Activated CD4-positive, alpha-beta T cell treated with anti-CD3 and anti-CD28 coated beads for 36 hours (primary cell): ENCODE measurements at regions not wholly inside any gene's neighbourhood (a gene's known extent, or its start where the extent isn't known, plus 50 kb on each side); places are given as distances from the start of the nearest gene placed in this dataset.
"Not testable (repeated sequence)": the region's sequence is repeated elsewhere in the genome, so short reads cannot be mapped to it uniquely, and the experiment has no call there.

ENCODE experiments used
- ATAC-seq: fragments of 200-7000 bp; cut with Tn5 transposase; one replicate; pipeline ENCODE4 v1.10.0; 2021; ENCODE audit warnings: mild to moderate bottlenecking, moderate library complexity
- CTCF ChIA-PET: fragments of 350-600 bp; sonication (Branson Sonifier 250); formaldehyde crosslinking; loops from one replicate; lab custom pipeline; 2021; ENCODE audit warnings: antibody characterized with exemption; lab: Charles Lee
- POLR2A ChIA-PET: fragments of 350-600 bp; sonication (Branson Sonifier 250); formaldehyde crosslinking; loops from one replicate; lab custom pipeline; 2021; ENCODE audit warnings: antibody characterized with exemption, inconsistent platforms; lab: Charles Lee
- DNase-seq: peaks from one replicate; pipeline ENCODE4 v3.0.0-alpha.2; 2020
- H3K27ac Mint-ChIP-seq: one replicate; pipeline ENCODE4 v1.8.0; 2021; ENCODE audit warnings: mixed read lengths
- H3K27me3 Mint-ChIP-seq: one replicate; pipeline ENCODE4 v1.8.0; 2021; ENCODE audit warnings: mixed read lengths
- H3K36me3 Mint-ChIP-seq: one replicate; pipeline ENCODE4 v1.8.0; 2021; ENCODE audit warnings: low read depth, mixed read lengths
- H3K4me1 Mint-ChIP-seq: one replicate; pipeline ENCODE4 v1.8.0; 2021; ENCODE audit warnings: mixed read lengths
- H3K4me3 Mint-ChIP-seq: one replicate; pipeline ENCODE4 v1.8.0; 2021; ENCODE audit warnings: mild to moderate bottlenecking, moderate library complexity, mixed read lengths
- H3K9me3 Mint-ChIP-seq: one replicate; pipeline ENCODE4 v1.8.0; 2021; ENCODE audit warnings: low read depth, mixed read lengths
- intact Hi-C, 2 experiments: fragments of 100-400 bp; cut with DNase I in 1 of 2; cut with micrococcal nuclease in 1 of 2; formaldehyde crosslinking; loops; one replicate each; pipeline versions ENCODE4 v1.14.2 to v1.15.1; 2022 to 2024; cut with DNase I, micrococcal nuclease

DNA sequence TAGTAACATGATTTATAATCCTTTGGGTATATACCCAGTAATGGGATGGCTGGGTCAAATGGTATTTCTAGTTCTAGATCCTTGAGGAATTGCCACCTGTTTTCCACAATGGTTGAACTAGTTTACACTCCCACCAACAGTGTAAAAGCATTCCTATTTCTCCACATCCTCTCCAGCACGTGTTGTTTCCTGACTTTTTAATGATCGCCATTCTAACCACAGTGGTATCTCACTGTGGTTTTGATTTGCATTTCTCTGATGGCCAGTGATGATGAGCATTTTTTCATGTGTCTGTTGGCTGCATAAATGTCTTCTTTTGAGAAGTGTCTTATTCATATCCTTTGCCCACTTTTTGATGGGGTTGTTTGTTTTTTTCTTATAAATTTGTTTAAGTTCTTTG, 152.6 kb upstream of the PFN2 start:
- POLR2A ChIA-PET, H3K36me3 Mint-ChIP-seq, H3K4me1 Mint-ChIP-seq, intact Hi-C loops, ATAC-seq, DNase-seq, CTCF ChIA-PET, H3K4me3 Mint-ChIP-seq, H3K27ac Mint-ChIP-seq, H3K9me3 Mint-ChIP-seq: not testable (repeated sequence)
- peaks cover 25% of the 10 kb centered on the region for H3K27me3 Mint-ChIP-seq

DNA sequence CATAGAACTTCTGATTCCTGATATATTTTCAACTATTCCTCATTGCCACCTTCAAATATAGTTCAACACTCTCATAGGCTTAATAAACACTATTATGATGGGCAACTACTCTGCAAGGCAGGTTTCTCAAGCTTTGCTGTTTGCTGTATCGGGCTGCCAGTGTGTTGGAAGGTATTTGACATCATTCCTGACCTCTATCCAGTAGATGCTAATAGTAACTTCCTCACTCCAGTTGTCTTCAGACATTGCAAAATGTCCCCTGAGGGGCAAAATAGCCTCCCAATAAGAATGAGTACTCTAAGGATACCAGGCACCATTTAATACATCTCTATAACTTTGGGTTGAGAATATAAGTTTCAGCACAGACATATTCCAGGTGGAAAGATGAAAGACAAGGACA, 147.5 kb upstream of the PFN2 start:
- DNase-seq (no peak), ATAC-seq (no peak)
- Mint-ChIP-seq H3K36me3 (no peaks in the 10 kb centered on the region), H3K4me1 (peaks cover 9% of the 10 kb centered on the region), H3K9me3 (no peaks in the 10 kb centered on the region), H3K27ac (no peak overlapping the region), H3K4me3 (no peak overlapping the region), H3K27me3 (peaks cover 36% of the 10 kb centered on the region)
- POLR2A ChIA-PET = no interaction called here
- CTCF ChIA-PET = no interaction called here
- intact Hi-C loops = no loop called here

DNA sequence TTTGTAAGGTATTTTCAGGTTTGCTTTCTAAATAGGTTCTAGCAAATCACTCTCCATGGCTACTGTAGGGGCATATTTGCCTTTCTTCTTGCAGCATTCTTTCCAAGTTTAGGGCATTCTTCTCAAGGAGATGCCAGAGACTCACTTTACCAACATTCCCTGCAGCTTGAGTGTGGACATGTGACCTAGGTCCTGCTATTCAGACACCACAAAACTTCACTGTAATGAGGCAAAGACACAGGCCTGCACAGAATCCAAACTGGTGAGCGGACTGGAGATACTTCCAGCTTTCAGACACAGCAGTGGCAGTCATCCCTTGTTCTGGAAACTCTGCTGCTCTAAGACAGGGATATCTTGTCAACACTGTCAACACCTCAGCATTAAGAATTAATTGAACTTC, 146.4 kb upstream of the PFN2 start:
- peaks cover 9% of the 10 kb centered on the region for H3K4me1 Mint-ChIP-seq
- H3K9me3 Mint-ChIP-seq = no peaks in the 10 kb centered on the region
- no peak overlapping the region for H3K27ac Mint-ChIP-seq
- no peaks in the 10 kb centered on the region for H3K36me3 Mint-ChIP-seq
- no peak for ATAC-seq
- ChIA-PET POLR2A (no interaction called here), CTCF (interaction anchor here (0.6 kb wide), 1 partner anchor 94 kb away, joined by 3 read pairs; no protein-coding TSS in a partner anchor)
- H3K27me3 Mint-ChIP-seq = peaks cover 36% of the 10 kb centered on the region
- intact Hi-C loops = no loop called here
- no peak for DNase-seq
- no peak overlapping the region for H3K4me3 Mint-ChIP-seq

DNA sequence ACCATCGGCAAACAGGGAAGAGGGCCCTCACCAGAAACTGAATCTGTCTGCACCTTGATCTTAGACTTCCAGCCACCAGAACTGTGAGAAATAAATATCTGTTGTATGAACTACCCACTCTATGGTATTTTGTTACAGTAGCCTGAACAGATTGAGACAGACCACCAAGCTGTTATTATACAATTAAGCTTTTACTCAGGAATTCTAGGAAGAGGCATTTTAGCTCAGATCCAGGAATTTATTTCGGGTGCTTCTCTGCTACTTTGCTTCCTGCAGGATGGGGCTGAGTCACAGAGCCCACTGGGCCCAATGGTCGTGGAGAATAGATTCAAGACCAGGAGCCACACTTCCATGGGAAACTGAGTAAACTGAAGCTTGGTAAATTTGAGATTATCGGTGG, 145.5 kb upstream of the PFN2 start:
- Mint-ChIP-seq H3K4me1 (peaks cover 9% of the 10 kb centered on the region), H3K27ac (no peak overlapping the region), H3K27me3 (peaks cover 31% of the 10 kb centered on the region), H3K9me3 (no peaks in the 10 kb centered on the region), H3K4me3 (no peak overlapping the region), H3K36me3 (no peaks in the 10 kb centered on the region)
- ChIA-PET POLR2A (no interaction called here), CTCF (no interaction called here)
- no peak for ATAC-seq
- no peak for DNase-seq
- intact Hi-C loops = no loop called here

DNA sequence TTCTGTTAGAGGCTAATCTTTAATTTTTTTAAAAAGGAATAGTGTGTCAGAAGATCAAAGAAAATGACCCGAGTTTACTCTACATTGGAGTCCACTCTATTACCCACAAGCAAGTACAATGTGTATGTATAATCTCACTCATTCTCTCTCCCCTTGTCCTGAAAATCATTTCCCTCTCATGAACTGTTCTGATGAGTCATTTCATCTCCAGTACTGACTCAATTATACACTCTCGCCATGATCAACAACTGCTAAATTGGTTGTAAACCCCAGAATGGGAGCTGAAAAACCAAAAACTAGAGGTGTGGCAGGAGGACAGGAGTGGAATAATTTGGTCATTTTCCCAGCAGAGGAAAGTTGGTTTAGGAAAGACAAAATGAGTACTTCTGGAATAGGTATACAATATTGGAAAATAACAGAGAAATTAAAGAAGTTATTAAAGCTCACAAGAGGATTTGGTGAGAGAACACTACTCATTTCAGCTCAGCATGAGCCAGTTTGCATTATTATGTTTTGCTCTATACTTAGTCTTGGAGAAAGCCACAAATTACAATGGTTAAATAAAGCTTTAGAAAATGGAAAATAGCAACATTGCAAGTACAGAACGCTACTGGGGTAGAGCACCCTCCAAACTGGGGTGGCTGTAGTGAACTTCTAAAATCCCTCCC, 144.3 kb upstream of the PFN2 start:
- ATAC-seq (peak; percentile 89), DNase-seq (no peak)
- Mint-ChIP-seq H3K27ac (no peak overlapping the region), H3K36me3 (no peaks in the 10 kb centered on the region), H3K4me1 (peaks cover 9% of the 10 kb centered on the region), H3K4me3 (no peak overlapping the region), H3K9me3 (no peaks in the 10 kb centered on the region), H3K27me3 (peaks cover 30% of the 10 kb centered on the region)
- ChIA-PET POLR2A (no interaction called here), CTCF (interaction anchor here (0.9 to 1.0 kb wide), 2 partner anchors 16 to 148 kb away, joined by 3 read pairs; no protein-coding TSS in a partner anchor)
- intact Hi-C loops = loop anchor here (1.0 to 2.0 kb wide), 2 partner anchors 18 kb away; no protein-coding TSS in a partner anchor

DNA sequence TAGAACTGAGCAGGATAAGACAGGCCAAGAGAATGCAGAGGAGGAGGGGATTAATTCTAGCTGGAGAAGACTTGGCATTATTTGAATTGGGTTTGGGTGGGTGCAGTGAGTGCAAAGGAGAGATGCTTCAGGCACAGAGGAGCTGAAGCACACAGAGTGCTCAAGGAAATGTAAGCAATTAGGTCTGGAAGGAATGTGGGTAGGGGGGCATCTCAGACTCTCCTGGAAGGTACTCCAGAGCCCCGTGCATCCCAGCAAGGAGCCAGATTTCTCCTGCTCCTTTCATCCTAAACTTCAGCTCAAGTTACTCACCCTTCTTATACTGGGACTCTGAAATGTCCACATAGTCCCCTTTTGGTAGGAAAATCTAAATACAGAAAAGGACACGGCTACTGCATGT, 143.6 kb upstream of the PFN2 start:
- H3K4me1 Mint-ChIP-seq = peaks cover 9% of the 10 kb centered on the region
- POLR2A ChIA-PET = no interaction called here
- peaks cover 27% of the 10 kb centered on the region for H3K27me3 Mint-ChIP-seq
- no peaks in the 10 kb centered on the region for H3K9me3 Mint-ChIP-seq
- intact Hi-C loops = loop anchor here in 1 of 2 experiments (2.0 kb wide), 1 partner anchor 17 kb away; no protein-coding TSS in a partner anchor
- no peak overlapping the region for H3K27ac Mint-ChIP-seq
- ATAC-seq (no peak), DNase-seq (no peak)
- CTCF ChIA-PET = interaction anchor here (0.5 to 0.8 kb wide), 3 partner anchors 11 to 70 kb away, joined by 3 read pairs; no protein-coding TSS in a partner anchor
- H3K36me3 Mint-ChIP-seq = no peaks in the 10 kb centered on the region
- H3K4me3 Mint-ChIP-seq = no peak overlapping the region

DNA sequence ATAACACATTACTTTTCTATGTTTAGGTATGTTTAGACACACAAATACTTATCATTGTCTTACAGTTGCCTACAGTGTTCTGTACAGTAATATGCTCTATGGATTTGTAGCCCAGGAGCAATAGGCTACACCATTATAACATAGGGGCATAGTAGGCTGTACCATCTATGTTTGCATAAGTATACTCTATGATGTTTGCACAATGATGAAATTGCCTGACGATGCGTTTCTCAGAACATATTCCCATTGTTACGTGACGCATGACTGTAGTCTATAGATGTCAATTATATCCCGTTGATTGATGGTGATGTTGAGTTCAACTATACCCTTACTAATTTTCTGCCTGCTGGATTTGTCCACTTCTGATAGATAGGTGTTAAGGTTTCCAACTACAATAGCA, 139.4 kb upstream of the PFN2 start:
- intact Hi-C loops = no loop called here
- ChIA-PET POLR2A (no interaction called here), CTCF (no interaction called here)
- Mint-ChIP-seq H3K27ac (no peak overlapping the region), H3K9me3 (no peaks in the 10 kb centered on the region), H3K4me3 (no peak overlapping the region), H3K4me1 (peaks cover 5% of the 10 kb centered on the region), H3K27me3 (peaks cover 15% of the 10 kb centered on the region), H3K36me3 (no peaks in the 10 kb centered on the region)
- no peak for ATAC-seq
- no peak for DNase-seq

DNA sequence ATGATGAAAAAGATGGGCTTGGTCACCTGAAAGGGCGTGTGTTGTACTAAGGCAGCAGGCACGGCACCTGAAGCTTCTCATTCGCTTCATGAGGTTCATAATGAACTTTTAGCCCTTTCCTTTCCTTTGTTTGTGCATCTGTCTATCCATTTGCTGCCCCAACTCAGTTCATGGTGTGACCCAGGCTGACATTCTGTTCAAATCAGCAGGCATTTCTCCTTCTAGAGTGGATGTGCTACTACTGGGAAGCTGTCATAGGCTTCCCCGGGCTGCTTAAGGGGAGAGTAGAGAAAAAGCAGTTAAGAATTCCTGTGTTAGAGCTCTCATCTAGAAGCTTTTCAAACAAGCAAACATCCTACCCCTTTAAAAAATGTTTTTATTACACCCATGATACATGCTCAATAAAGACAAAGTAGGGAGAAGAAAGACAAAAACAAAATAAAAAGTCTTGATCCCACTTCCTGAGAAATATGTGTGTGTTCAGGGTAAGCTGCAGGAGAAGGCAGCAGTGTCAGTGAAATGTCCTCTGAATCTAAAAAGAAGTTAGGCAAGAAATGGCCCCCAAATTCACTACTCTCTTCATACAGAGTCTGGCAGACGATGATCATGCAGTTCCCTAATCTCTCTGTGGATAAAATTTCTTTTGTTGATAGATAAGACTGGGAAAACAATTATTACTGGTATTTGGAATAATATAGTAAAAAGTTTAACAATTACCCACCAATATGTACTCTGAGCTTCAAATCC, 136.9 kb upstream of the PFN2 start:
- ATAC-seq = no peak
- H3K9me3 Mint-ChIP-seq = no peaks in the 10 kb centered on the region

DNA sequence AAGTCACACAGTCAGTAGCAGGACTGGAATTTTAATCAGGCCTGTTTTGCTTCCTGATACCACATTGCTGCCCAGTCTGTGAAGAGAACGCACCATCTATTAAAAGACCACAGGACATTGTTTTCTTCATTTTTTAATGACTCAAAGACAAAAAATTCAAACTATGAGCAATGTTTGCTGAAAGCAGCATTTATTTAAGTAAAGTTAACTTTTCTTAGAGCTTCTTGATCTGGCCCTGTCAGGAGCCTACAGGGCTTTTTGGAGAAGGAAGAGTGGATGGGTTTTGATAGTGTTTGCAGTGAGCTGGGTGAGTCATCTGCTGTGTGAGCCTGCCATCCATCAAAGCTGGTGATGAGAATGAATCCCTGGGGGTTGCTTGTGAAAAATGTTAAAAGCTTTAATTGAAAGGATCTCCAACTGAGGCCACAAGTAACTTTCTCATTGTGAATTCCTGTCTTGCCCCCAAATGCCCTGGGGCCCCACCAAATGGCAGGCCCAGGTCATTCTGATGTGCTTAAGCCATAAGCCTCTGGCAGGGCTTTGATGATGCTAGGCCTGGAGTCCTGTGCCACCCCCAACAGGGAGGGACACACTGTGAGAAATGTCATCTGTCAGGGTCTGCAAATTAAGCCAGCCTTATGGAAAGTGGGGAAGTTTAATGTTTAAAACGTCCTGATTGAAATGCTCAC, 136.2 kb upstream of the PFN2 start:
- ChIA-PET POLR2A (no interaction called here), CTCF (interaction anchor here (0.5 kb wide), 1 partner anchor 335 kb away, joined by 3 read pairs; no protein-coding TSS in a partner anchor)
- Mint-ChIP-seq H3K27me3 (peaks cover 10% of the 10 kb centered on the region), H3K4me3 (no peak overlapping the region), H3K27ac (no peak overlapping the region), H3K36me3 (no peaks in the 10 kb centered on the region), H3K9me3 (no peaks in the 10 kb centered on the region), H3K4me1 (peaks cover 7% of the 10 kb centered on the region)
- intact Hi-C loops = no loop called here
- DNase-seq (no peak), ATAC-seq (no peak)

More for the DNA sequence above, 136.9 kb upstream of the PFN2 start:
- H3K27me3 Mint-ChIP-seq = peaks cover 10% of the 10 kb centered on the region
- DNase-seq = no peak
- POLR2A ChIA-PET = no interaction called here
- no peak overlapping the region for H3K4me3 Mint-ChIP-seq
- no peak overlapping the region for H3K27ac Mint-ChIP-seq
- intact Hi-C loops = no loop called here
- CTCF ChIA-PET = no interaction called here
- peaks cover 7% of the 10 kb centered on the region for H3K4me1 Mint-ChIP-seq
- no peaks in the 10 kb centered on the region for H3K36me3 Mint-ChIP-seq

DNA sequence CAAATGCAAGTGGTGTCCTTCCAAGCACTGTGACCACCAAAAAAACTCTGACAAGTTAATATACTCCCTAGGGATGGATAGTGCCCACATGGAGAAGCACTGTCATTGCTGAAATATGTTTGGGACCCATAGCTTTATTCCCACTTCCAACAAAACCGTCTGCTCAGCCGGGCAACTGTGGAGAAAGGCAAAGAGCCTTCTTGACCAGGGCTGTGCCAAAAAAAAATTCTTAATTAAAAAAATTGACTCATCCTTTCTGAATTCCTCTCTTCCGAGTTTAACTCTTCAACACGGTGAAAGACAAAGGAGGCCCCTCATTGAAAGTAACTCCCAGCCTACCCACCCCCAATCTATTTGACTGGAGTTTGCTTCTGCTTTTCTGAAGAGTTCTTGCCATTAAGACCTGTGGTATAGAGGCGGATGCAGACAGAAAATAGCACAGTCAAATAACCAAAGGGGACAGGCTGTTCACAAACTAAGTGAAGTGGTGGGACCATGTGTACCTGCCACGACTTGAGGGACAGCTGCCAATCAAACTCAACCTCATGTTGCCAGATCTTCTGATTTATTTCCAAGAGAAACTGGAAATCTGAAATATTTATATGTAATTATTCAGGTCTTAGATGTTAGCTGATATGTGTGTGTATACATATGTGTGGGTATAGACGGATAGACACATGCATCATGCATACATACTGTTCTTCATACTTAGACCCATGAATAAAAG, 135.4 kb upstream of the PFN2 start:
- Mint-ChIP-seq H3K4me3 (no peak overlapping the region), H3K4me1 (peaks cover 7% of the 10 kb centered on the region), H3K27ac (no peak overlapping the region), H3K36me3 (no peaks in the 10 kb centered on the region), H3K27me3 (peaks cover 12% of the 10 kb centered on the region), H3K9me3 (peaks cover 2% of the 10 kb centered on the region)
- ChIA-PET CTCF (interaction anchor here (0.5 kb wide), 1 partner anchor 336 kb away, joined by 3 read pairs; no protein-coding TSS in a partner anchor), POLR2A (no interaction called here)
- ATAC-seq = no peak
- no peak for DNase-seq
- intact Hi-C loops = no loop called here

DNA sequence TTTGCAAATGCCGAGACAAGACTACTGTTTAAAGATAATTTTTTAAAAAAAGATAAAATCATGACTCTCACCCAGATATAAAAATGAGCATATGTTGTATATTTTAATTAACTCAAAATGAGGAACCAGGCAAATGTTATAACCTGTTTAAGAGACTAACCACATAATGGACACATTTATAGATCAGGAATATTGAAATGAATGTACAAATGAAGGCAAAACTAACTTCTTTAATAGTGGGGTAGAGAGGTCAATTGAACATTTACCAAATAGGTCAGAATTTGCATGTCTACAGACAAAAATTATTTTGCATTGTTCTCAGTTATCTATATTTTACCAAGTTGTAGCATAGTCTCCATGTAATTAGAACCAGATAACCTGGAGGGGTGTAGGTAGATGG, 134.3 kb upstream of the PFN2 start:
- ATAC-seq = no peak
- H3K27ac Mint-ChIP-seq = no peak overlapping the region
- POLR2A ChIA-PET = no interaction called here

More for the DNA sequence above, 134.3 kb upstream of the PFN2 start:
- no peak for DNase-seq
- H3K27me3 Mint-ChIP-seq = peaks cover 10% of the 10 kb centered on the region
- intact Hi-C loops = no loop called here
- no peaks in the 10 kb centered on the region for H3K36me3 Mint-ChIP-seq
- H3K9me3 Mint-ChIP-seq = peaks cover 2% of the 10 kb centered on the region
- CTCF ChIA-PET = no interaction called here
- no peak overlapping the region for H3K4me3 Mint-ChIP-seq
- peaks cover 7% of the 10 kb centered on the region for H3K4me1 Mint-ChIP-seq
